ENCODE measurements at regions not wholly inside any gene's neighbourhood (a gene's known extent, or its start where the extent isn't known, plus 50 kb on each side); places are given as distances from the start of the nearest gene placed in this dataset.

DNA sequence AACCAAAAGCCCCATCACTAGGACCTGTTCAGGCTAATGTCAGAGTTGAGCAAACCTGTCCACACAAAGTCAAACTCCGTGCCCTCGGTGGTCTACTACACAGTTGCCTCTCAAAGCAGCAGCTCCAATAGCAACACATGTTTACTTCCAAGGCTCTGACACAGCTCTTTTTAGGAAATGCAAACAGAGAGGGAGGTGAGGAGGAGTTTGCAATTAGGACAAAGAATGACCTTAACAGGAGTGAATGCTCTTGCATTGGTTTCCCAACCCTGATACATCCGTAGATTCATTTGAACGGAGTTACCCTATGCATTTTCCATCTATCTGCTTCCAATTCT lies 64.8 kb upstream of the GOLGA8B start (continued):
- TF ChIP-seq, protein P1, sequence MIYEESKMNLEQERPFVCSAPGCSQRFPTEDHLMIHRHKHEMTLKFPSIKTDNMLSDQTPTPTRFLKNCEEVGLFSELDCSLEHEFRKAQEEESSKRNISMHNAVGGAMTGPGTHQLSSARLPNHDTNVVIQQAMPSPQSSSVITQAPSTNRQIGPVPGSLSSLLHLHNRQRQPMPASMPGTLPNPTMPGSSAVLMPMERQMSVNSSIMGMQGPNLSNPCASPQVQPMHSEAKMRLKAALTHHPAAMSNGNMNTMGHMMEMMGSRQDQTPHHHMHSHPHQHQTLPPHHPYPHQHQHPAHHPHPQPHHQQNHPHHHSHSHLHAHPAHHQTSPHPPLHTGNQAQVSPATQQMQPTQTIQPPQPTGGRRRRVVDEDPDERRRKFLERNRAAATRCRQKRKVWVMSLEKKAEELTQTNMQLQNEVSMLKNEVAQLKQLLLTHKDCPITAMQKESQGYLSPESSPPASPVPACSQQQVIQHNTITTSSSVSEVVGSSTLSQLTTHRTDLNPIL (CRISPR knock-in tag; IDR thresholded peaks at IDR 0.05): no peak
- TF ChIP-seq ZNF197 (CRISPR knock-in tag; IDR thresholded peaks at IDR 0.05; ENCODE audit: low read depth) (no peak), PHF21A (IDR thresholded peaks at IDR 0.05; ENCODE audit: borderline replicate concordance, low read depth) (no peak), ZNF121 (CRISPR knock-in tag; conservative IDR thresholded peaks at IDR 0.05) (no peak), NFRKB (IDR thresholded peaks at IDR 0.05; ENCODE audit: low read depth) (no peak), RBM34 (IDR thresholded peaks at IDR 0.05; ENCODE audit: borderline replicate concordance, insufficient read depth, low read length) (no peak), ZNF354B (CRISPR knock-in tag; IDR thresholded peaks at IDR 0.05) (no peak), ZFP30 (CRISPR knock-in tag; IDR thresholded peaks at IDR 0.05; ENCODE audit: borderline replicate concordance) (no peak), FOXJ2 (tag; IDR thresholded peaks at IDR 0.05) (no peak), RBFOX2 (IDR thresholded peaks at IDR 0.05; ENCODE audit: low read depth, low read length) (no peak), RFX1 (IDR thresholded peaks at IDR 0.05) (peak; percentile 73), SREBF1 (IDR thresholded peaks at IDR 0.05; ENCODE audit: borderline replicate concordance, low read depth, low read length) (no peak), FOXK2 (conservative IDR thresholded peaks at IDR 0.05 in 1 of 2, IDR thresholded peaks at IDR 0.05 in 1 of 2; ENCODE audit: low read depth in 2 of 2) (peak; percentile 78 to 85; a peak in 3 of 4 replicates), ZNF212 (CRISPR knock-in tag; IDR thresholded peaks at IDR 0.05) (no peak)
- TF ChIP-seq, protein P2, sequence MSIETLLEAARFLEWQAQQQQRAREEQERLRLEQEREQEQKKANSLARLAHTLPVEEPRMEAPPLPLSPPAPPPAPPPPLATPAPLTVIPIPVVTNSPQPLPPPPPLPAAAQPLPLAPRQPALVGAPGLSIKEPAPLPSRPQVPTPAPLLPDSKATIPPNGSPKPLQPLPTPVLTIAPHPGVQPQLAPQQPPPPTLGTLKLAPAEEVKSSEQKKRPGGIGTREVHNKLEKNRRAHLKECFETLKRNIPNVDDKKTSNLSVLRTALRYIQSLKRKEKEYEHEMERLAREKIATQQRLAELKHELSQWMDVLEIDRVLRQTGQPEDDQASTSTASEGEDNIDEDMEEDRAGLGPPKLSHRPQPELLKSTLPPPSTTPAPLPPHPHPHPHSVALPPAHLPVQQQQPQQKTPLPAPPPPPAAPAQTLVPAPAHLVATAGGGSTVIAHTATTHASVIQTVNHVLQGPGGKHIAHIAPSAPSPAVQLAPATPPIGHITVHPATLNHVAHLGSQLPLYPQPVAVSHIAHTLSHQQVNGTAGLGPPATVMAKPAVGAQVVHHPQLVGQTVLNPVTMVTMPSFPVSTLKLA (conservative IDR thresholded peaks at IDR 0.05): no peak; a peak in 1 of 4 replicates
- TF ChIP-seq, protein P3, sequence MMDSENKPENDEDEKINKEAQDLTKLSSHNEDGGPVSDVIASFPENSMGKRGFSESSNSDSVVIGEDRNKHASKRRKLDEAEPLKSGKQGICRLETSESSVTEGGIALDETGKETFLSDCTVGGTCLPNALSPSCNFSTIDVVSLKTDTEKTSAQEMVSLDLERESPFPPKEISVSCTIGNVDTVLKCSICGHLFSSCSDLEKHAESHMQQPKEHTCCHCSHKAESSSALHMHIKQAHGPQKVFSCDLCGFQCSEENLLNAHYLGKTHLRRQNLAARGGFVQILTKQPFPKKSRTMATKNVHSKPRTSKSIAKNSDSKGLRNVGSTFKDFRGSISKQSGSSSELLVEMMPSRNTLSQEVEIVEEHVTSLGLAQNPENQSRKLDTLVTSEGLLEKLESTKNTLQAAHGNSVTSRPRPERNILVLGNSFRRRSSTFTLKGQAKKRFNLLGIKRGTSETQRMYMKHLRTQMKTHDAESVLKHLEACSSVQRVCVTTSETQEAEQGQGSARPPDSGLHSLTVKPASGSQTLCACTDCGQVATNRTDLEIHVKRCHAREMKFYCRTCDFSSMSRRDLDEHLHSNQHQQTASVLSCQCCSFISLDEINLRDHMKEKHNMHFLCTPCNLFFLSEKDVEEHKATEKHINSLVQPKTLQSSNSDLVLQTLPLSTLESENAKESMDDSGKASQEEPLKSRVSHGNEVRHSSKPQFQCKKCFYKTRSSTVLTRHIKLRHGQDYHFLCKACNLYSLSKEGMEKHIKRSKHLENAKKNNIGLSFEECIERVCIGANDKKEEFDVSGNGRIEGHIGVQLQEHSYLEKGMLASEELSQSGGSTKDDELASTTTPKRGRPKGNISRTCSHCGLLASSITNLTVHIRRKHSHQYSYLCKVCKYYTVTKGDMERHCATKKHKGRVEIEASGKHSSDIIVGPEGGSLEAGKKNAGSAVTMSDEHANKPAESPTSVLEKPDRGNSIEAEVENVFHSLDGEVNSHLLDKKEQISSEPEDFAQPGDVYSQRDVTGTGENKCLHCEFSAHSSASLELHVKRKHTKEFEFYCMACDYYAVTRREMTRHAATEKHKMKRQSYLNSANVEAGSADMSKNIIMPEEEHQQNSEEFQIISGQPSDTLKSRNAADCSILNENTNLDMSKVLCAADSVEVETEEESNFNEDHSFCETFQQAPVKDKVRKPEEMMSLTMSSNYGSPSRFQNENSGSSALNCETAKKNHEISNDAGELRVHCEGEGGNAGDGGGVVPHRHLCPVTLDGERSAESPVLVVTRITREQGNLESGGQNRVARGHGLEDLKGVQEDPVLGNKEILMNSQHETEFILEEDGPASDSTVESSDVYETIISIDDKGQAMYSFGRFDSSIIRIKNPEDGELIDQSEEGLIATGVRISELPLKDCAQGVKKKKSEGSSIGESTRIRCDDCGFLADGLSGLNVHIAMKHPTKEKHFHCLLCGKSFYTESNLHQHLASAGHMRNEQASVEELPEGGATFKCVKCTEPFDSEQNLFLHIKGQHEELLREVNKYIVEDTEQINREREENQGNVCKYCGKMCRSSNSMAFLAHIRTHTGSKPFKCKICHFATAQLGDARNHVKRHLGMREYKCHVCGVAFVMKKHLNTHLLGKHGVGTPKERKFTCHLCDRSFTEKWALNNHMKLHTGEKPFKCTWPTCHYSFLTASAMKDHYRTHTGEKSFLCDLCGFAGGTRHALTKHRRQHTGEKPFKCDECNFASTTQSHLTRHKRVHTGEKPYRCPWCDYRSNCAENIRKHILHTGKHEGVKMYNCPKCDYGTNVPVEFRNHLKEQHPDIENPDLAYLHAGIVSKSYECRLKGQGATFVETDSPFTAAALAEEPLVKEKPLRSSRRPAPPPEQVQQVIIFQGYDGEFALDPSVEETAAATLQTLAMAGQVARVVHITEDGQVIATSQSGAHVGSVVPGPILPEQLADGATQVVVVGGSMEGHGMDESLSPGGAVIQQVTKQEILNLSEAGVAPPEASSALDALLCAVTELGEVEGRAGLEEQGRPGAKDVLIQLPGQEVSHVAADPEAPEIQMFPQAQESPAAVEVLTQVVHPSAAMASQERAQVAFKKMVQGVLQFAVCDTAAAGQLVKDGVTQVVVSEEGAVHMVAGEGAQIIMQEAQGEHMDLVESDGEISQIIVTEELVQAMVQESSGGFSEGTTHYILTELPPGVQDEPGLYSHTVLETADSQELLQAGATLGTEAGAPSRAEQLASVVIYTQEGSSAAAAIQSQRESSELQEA (IDR thresholded peaks at IDR 0.05; ENCODE audit: low read depth): no peak
